GM19043 (cell line): ENCODE measurements at regions not wholly inside any gene's neighbourhood (a gene's known extent, or its start where the extent isn't known, plus 50 kb on each side); places are given as distances from the start of the nearest gene placed in this dataset.

Experiments used
- ATAC-seq: cut with Tn5 transposase; IDR thresholded peaks from one replicate; pipeline ENCODE4 v1.9.1; 2021; ENCODE audit warnings: low read depth; ENCODE audit not compliant: unreplicated experiment

DNA sequence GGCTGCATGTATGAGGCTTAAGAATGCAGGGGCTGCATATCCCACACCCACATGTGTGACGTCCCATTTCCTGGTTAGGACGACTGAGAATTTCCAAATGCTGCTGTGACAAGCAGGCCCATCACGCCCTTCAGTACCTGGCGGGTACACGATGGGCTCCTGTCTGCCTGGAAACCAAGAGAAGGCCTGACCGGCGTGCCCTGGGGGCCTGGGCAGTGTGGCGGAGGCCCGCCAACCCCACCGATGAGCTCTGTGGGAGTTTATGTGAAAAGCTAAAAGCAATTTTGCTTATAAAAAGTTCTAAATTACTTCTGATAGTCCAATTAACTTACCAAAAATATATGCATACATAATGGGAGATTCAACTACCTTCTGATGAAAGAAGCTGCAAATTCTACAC, 837.3 kb downstream of the GALR1 start:
- ATAC-seq, result no peak

DNA sequence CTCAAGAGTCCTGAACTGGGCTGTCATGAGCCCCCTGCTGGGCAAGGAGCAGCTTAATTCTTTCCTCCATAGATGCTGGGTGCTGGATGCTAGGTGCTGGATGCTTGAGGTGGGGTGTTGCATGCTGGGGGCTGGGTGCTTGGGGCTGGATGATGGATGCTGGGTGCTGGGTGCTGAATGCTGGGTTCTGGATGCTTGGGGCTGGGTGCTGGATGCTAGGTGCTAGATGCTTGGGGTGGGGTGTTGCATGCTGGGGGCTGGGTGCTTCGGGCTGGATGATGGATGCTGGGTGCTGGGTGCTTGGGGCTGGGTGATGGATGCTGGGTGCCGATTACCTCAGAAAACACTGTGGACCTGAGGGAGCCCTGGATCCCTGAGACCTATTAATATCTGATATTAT, 837.7 kb downstream of the GALR1 start:
- ATAC-seq, result no peak

DNA sequence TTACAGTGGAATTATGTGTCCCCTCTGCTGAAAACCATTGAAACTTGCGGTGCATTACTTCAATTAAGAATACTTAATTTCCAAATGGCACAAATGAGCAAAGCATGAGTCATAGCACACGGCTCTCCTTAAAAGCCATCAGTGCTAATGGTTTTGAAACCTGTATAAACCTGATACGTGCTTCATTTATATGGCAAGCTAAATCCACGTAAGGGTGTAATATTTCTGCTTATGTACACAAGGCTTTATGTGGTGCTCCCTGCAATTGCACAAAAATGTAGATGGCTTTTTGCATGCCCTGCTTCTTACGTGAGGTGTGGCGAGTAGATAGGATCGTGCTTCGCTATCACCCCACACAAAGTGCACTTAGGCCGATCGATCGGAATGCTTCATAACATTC, 840.9 kb downstream of the GALR1 start:
- no peak for ATAC-seq

DNA sequence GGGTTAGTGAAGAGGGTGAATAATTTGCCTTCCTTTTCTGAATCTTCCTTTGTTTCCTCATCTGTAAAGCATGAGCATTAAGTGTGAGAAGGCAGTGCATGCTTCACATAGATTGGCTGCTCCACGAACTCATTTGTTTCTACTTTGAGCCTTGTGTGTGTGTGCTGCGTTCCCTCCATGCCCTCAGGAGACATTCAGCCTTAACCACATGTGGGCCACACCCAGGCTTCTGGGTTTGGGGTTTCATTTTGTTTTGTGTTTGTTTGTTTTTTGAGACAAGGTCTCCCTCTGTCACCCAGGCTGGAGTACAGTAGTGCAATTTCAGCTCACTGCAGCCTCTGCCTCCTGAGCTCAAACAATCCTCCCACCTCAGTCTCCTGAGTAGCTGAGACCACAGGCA, 843.3 kb downstream of the GALR1 start:
- ATAC-seq, result no peak

DNA sequence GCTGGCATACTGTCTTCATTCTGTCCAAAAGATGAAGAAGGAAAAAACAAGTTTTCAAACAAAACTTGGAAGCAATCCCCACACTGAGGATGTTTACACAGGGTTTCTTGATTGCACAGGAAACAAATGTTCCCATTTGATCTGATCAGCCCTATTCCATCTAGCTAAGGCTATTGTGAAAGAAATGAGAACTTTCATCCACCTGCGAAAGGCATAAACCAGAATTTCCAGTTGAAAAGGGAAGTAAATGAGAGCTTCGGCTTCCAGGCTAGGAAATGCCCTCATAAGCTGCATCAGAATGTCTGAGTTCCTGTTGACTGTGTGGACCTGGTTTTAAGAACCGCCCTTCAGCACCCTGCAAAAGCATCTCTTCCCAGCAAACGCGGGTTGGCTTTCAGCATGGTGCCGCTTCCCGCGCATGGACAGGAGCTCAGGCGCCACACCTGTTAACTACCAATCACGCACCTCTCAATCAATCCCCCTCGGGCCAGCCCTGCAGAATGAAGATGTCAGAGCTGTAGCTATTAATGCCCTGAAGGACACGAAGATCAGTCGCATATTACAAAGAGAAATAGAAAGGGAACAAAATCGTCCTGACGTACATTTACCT, 850.4 kb downstream of the GALR1 start:
- ATAC-seq, result no peak

DNA sequence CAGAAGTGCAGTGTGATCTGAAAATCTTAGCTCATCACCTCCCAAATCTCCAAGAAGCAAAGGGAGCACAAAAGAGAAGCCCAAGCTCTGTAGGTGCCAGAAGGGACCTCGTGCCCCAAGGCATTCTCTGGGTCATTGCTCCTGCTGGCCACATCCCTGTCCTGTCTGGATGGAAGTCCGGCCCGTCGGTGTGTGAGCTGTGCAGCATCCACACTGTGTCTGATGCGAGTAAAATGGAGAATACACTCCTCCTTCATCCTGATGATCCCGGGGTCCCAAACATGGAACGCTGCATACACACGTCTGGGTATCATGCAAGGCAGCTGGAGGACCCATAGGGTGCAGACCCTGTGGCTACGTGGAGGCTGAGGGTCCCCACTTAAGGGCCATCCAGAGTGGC, 851.4 kb downstream of the GALR1 start:
- ATAC-seq, result no peak

DNA sequence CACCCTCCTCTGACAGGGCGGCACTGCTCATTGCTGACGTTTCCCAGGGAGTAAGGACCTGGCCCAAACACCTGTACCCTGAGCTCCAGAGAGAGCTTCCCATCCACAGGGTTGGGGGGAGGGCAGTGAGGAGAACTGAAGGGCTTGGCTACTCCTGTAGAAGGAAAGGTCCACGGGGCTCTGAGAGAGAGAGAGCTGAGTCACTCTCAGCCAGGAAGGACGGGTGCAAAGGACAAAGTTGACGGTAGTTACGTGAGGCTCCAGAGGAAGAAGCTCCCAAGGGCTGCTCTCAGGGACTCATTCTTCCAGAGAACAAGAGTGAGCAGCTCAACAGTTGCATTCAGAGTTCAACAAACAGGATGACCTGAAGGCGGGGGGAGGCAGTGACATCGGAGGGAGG, 852.5 kb downstream of the GALR1 start:
- ATAC-seq, result no peak

DNA sequence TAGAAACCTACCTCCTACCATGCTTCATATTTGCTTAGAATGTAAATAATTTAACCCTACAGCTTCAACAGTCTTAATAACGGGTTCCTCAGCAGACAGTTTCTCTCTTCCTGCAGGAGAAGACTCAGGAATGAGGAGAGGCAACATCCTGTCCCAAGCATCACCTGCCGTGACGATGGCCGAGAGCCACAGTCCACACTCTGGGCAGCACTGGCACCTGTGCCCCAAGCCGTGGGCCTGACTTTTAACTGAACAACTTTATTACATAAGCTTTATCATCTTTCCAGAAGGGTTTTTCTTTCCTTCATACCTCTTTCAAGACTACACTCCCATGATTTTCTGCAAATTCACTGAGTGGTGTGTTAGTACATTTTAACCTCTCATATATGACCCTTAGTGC, 856.0 kb downstream of the GALR1 start:
- no peak for ATAC-seq

DNA sequence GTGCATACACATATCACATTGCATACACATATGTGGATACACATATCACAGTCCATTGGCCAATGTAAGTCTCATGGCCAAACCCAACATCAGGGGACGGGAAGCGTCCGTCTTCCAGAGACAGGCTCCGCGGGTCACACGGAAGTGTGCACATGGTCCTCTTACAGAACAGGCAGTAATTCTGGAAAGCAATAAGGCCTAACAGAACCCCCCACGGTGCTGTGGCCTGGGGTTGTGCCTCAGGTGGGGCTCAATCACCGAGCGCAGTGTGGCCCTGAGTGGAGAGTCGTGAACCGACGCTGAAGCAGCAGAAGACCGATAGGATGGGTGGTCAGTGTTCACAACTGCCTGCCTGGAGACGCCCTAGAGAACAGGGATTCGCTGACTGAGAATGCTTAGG, 857.3 kb downstream of the GALR1 start:
- ATAC-seq, result no peak

DNA sequence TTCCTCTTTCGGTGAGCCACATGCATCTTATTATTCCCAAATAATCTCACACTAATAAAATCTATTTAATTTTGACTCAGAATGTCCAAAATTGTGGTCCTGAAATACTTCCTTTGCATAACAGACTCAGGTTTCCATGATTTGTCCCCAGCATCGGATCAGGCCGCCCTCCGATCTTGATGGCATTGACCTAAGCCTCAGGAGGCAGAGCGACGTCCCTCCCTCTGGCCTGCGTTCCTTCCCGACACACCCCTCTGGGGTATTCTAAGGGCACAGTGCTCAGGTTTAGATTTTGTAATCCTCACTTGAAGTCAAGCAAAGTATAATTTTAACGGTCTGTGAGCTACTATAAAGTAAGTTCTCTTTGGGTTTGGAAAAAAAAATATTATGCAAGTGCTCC, 857.7 kb downstream of the GALR1 start:
- no peak for ATAC-seq

DNA sequence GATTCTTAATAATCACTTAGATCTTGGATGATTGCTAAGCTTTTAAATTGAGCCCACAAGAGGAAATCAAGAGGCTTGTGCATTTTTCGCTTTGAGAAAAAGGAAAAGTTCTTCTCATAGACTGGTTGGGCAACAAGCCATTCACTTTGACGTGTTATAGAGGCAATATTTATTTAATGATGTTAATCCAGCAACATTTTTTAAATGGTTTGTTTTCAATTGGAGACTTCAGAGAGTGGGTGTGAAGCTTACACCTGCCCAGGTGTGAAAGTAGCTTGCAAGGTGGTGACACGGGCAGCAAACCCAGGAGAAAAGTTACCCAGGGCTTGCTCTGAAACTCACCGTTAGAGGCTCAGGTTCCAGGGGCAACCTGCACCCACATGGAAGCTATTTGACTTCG, 858.9 kb downstream of the GALR1 start:
- no peak for ATAC-seq

DNA sequence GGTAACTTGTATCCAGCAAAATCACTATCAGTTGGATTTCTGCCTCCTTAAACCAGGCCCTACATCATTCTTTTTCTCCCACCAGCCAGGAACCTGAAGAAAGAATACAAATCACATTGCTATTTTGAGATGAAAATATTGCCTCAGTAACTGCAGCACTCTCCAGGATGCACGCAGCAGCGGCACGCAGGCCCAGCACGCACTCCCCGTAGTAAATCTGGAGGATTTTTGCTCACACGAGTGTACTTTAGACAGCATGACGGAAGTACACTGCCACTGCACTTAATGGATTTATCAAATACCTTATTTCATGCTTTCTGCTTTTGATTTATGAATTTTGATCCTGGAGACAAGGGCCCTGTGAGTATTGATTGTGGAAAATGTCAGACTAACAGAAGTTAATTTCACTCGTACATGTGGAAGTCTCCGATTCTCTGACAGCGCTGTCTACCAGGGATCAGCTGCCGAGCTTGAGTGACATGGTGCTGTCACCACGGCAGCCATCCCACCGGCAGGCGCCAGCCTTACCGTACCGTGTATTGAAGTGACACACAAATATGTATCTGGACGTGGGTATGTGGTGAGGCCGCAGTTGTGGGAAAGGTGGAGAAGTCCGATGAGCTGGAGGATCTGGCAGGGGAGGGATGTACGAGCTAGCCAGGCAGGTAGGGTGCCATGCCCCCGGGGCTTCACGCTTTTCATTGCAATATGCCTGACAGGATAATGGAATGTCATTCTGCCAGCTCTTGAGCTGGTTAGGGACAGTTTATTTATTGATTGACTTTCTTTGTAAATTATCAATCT, 863.7 kb downstream of the GALR1 start:
- ATAC-seq, result no peak

DNA sequence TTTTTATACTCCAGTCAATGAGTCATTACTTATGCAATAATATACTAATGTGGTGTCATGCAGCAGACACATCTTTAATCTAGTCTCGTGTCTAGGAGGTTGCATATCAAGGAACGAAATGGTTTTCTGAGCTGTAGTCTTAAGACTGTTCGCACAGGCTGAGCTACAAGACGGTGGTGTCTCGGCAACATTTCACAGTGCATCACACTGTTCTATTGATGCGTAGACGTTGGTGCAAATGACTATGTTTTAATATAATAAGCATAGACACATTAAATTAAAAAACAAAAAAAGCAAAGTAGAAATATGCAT, 864.2 kb downstream of the GALR1 start:
- no peak for ATAC-seq

DNA sequence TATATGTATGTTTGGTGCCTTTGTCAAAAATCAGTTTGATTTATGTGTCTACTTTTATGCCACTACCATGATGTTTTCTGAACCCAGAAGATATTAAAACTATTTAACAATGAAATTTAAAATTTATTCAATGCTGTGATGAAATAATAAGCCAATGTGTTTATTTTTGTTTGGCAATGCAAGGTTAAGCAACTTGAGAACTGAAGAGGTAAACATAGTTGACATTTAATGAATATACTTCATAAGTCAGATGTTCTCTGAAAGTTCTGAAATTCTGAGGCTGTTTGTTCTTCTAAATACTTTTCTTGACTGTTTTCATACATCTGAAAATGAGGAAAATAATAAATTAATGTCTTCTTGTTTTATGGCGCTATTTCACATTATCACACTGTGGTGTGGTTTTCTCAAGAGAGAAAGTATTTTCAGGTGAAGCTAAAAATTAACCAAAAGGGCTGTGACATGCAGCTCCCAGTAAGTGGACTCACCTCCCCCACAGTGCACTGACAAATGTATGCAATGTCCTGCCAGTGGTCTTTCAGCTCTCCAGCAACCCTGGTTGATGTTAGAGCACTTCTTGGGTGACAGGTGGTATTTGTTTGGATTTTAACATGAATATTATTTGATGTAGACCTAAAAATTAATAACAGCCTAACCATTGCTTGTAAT, 863.6 kb upstream of the SALL3 start:
- no peak for ATAC-seq

DNA sequence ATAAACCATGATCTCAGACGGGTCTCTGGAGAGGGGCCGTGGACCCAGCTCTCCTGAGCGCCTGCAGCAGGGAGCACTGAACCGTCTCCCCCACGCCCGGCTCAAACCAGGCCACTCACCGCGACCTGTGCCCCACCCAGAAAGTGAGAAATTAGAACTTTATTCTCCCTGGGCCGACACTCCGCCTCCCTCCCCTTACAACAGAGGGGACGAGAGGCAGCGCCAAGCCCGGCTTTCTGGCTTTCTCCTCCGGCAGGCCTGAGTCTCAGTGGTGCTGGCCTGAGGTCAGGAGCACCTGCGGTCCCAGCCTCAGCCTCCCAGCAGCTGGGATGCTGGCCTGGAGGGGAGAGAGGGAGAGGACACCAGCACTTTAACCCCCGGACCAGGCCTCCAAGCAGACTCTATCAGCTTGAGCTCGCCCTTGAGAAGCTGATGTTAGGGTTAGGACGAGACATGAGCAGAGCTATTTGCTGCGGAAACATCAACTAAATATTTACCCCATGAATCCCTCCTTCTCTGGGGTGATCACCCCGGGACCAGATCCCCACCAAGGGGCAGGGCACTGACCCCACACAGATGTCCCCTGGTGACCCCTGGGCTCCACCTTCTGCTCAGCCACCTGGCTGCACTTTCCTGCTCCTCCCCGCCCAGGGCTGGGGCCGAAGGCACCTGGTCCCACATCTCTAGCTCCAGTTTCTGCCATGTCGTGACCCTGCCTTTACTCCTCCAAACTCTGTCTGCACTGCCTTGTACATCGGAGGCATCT, 856.3 kb upstream of the SALL3 start:
- no peak for ATAC-seq

DNA sequence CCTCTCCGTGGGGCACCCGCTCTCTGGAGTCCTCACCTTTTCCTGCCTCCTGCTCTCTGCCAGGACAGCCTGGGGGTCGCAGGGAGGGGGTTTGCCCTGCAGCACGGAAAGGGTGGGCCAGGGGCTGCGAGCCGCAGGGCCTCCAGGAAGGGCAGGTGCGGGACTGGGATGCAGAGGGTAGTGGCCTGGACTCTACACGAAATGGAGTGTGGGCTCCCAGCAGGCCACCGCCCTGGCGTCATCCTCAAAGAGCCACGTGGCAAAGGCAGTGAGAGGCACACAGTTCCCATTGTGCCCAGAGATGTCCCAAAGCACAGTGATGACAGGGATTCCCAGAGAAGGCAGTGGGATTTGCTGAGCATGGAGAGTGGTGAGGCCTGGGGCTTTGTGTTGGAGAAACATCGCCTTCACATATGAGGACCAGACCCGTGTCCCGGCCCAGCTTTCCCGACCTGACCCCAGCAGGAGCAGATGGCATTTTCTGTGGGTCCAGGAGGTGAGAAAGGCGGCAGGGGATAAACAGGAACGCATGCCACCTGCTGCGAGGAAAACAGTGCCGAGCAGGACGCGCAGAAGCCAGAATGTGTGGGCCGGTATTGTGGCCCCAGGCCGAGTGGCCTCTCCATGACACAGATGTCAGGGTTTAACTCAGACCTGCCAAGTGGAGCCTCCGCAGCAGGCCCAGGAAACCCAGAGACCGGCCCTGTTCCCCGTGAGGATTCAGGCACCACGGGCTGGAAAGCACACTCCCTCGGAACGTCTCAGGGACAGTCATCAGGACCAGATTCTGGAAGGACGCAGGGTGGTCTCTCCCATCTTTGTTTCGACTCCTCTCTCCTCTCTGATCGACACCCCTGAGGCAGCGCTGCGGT, 855.5 kb upstream of the SALL3 start:
- ATAC-seq, result no peak

DNA sequence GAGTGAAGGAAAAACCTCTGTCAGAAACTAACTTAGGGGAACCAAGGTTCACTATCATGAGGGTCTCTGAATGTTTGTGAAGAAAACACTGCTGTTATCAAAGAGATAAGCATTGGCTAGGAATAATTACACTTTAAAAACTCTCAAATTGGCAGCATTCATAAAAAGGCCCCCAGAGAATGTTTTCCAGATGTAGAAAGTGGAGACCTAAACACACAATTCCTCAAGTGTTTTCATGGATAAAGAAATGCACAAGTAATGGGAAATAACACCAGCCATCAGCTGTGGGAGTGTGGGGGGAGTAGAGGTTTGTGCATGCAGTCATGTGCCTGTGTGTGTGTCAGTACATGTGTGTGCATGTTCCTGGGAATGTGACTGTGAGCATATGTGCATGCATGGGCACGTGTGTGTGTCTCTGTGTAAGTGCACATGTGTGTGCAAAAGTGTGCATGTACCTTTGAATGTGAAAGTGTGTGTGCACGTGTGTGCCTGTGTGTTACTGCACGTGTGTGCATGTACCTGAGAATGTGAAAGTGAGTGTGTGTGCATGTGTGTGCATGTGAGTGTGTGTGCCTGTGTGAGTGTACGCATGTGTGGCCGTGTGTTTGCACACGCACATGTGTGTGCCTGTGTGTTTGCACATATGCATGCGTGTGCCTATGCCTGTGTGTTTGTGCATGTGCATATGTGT, 854.3 kb upstream of the SALL3 start:
- no peak for ATAC-seq

DNA sequence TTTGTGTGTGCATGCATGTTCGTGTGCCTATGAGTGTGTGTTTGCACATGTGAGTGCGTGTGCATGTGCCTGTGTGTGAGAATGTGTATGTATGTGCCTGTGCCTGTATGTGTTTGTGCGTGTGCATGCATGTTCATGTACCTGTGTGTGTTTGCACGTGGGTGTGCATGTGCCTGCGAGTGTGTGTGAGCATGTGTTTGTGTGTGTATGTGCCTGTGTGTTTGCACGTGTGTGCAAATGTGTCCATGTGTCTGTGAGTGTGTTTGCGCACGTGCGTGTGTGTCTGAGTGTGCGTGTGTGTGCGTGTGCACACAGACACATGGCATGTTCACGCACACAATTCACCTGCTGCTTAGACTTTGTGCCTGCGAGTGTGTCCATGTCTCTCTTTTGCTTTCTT, 853.5 kb upstream of the SALL3 start:
- no peak for ATAC-seq

DNA sequence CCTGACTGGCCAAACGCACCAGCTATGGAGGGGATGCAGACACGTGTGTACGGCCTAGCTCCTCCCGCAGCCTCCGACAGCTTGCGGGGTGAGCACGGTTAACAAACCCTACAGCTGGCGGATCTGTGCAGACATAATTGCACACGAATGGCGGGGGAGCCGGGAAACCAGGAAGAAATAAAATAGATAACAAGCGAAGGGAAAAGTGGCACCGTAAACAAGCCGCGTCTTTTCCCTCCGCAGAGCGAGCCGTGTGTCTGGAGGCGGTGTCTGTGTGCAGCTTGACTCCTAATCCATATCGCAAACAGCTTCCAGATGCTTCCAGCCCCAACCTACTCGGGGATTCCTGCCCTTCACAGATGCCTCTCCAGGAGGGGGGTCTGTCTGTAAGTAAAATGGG, 853.1 kb upstream of the SALL3 start:
- ATAC-seq, result no peak

DNA sequence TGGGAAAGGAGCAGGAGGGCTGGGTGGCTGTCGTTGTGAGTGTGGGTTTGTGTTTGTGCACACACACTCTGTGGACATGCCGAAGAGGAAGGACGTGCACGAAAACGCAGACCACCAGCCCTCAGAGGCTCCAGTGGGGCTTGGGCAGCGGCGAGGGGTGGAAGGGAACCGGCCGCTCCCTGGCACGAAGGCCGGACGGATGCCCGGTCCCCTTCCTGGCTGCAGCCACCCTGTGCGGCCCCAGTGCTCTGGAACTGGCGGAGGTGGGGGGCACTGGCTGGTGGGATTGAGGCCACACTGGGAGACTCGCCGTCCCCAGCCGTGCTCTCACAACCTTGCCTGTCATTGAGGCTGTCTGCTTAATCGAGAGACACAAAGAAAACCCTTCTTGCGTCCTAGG, 852.6 kb upstream of the SALL3 start:
- ATAC-seq, result no peak
